Left lobe of liver (tissue), 2 donors: ENCODE measurements at regions not wholly inside any gene's neighbourhood (a gene's known extent, or its start where the extent isn't known, plus 50 kb on each side); places are given as distances from the start of the nearest gene placed in this dataset.
A peak's percentile ranks its signal among the peaks of the same experiment; 100 is the strongest.
"Not testable (repeated sequence)": the region's sequence is repeated elsewhere in the genome, so short reads cannot be mapped to it uniquely, and the experiment has no call there.

Source experiments
- ATAC-seq: fragments of 200-7000 bp; cut with Tn5 transposase; one replicate; pipeline ENCODE4 v1.9.1; 2020; ENCODE audit warnings: mild to moderate bottlenecking, moderate library complexity
- DNase-seq: peaks from one replicate; pipeline ENCODE4 v3.0.0-alpha.2; 2020; ENCODE audit warnings: low spot score
- donor health status: DM: no; HTN: no; CAD: no; lungs with moderate emphysema.
- donor health status: DM: no; HTN: yes; CAD: no.

GRCh38 chr4:53699310-53699709 lies 108.0 kb upstream of the LNX1 start:
- ATAC-seq, DNase-seq: not testable (repeated sequence)

GRCh38 chr4:53697016-53697685 lies 105.9 kb upstream of the LNX1 start:
- ATAC-seq = no peak
- no peak for DNase-seq

GRCh38 chr4:53695540-53696463 lies 104.5 kb upstream of the LNX1 start:
- peak; percentile 23 for ATAC-seq
- DNase-seq = no peak

GRCh38 chr4:53694666-53695065 lies 103.4 kb upstream of the LNX1 start:
- ATAC-seq (no peak), DNase-seq (no peak)

- ATAC-seq (peak; percentile 75), DNase-seq (no peak)
Measured at GRCh38 chr4:53693909-53694308, 102.6 kb upstream of the LNX1 start.

- ATAC-seq = peak; percentile 17
- DNase-seq = no peak
Measured at GRCh38 chr4:53693408-53693807, 102.1 kb upstream of the LNX1 start.

- no peak for DNase-seq
- ATAC-seq = no peak
Measured at GRCh38 chr4:53688186-53688790, 97.0 kb upstream of the LNX1 start.

- no peak for DNase-seq
- ATAC-seq = no peak
Measured at GRCh38 chr4:53686521-53686920, 95.2 kb upstream of the LNX1 start.

- DNase-seq (no peak), ATAC-seq (no peak)
Measured at GRCh38 chr4:53684136-53685130, 93.1 kb upstream of the LNX1 start.

- ATAC-seq = no peak
- no peak for DNase-seq
Measured at GRCh38 chr4:53682908-53683307, 91.6 kb upstream of the LNX1 start.

- ATAC-seq (no peak), DNase-seq (no peak)
Measured at GRCh38 chr4:53682196-53682595, 90.9 kb upstream of the LNX1 start.

- no peak for DNase-seq
- ATAC-seq = no peak
Measured at GRCh38 chr4:53680598-53680997, 89.3 kb upstream of the LNX1 start.

- DNase-seq = no peak
- ATAC-seq = peak; percentile 68
Measured at GRCh38 chr4:53680168-53680567, 88.9 kb upstream of the LNX1 start.

- DNase-seq = no peak
- peak; percentile 46 for ATAC-seq
Measured at GRCh38 chr4:53676402-53676871, 85.2 kb upstream of the LNX1 start.

- ATAC-seq (no peak), DNase-seq (no peak)
Measured at GRCh38 chr4:53674903-53675302, 83.6 kb upstream of the LNX1 start.

- no peak for ATAC-seq
Measured at GRCh38 chr4:53672873-53673272, 81.6 kb upstream of the LNX1 start.

GRCh38 chr4:53671757-53672156 lies 80.5 kb upstream of the LNX1 start:
- DNase-seq (peak; percentile 75), ATAC-seq (peak; percentile 98)

More at GRCh38 chr4:53672873-53673272, 81.6 kb upstream of the LNX1 start:
- no peak for DNase-seq

GRCh38 chr4:53659737-53660136 lies 68.5 kb upstream of the LNX1 start:
- DNase-seq (no peak), ATAC-seq (no peak)

GRCh38 chr4:53659112-53659511 lies 67.8 kb upstream of the LNX1 start:
- ATAC-seq (no peak), DNase-seq (no peak)

GRCh38 chr4:53658029-53658428 lies 66.7 kb upstream of the LNX1 start:
- ATAC-seq (no peak), DNase-seq (no peak)
